ENCODE measurements at regions not wholly inside any gene's neighbourhood (a gene's known extent, or its start where the extent isn't known, plus 50 kb on each side); places are given as distances from the start of the nearest gene placed in this dataset.

DNA sequence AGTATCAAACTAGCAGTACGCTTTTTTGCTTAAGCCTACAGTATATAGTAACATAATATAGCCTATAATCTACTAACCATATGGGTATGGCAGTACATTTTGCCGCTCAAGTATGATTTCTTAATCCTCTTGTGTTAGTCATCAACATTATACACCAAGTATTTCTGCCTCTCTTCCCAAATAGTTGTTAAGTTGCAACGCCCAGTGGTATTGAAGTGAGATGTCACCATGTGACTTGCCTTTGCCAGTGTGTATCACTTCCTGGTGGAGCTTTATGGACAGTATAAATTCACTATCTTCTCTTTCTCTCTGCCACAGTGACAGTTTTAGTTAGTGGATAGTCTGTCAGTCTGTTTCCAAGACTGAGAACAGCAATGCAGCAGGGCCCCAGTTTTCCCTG is 535.5 kb downstream of the PDHA2 start:
- TF ChIP-seq POLR2A (IDR thresholded peaks at IDR 0.05; ENCODE audit: borderline replicate concordance, extremely low read depth, insufficient read depth, insufficient read length) (no peak), ZNF274 (IDR thresholded peaks at IDR 0.05; ENCODE audit: low read depth, low read length) (no peak)
- TF ChIP-seq, protein P1, sequence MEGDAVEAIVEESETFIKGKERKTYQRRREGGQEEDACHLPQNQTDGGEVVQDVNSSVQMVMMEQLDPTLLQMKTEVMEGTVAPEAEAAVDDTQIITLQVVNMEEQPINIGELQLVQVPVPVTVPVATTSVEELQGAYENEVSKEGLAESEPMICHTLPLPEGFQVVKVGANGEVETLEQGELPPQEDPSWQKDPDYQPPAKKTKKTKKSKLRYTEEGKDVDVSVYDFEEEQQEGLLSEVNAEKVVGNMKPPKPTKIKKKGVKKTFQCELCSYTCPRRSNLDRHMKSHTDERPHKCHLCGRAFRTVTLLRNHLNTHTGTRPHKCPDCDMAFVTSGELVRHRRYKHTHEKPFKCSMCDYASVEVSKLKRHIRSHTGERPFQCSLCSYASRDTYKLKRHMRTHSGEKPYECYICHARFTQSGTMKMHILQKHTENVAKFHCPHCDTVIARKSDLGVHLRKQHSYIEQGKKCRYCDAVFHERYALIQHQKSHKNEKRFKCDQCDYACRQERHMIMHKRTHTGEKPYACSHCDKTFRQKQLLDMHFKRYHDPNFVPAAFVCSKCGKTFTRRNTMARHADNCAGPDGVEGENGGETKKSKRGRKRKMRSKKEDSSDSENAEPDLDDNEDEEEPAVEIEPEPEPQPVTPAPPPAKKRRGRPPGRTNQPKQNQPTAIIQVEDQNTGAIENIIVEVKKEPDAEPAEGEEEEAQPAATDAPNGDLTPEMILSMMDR (IDR thresholded peaks at IDR 0.05 in 2 of 3, conservative IDR thresholded peaks at IDR 0.05 in 1 of 3; ENCODE audit: borderline replicate concordance in 1 of 3, insufficient read depth in 1 of 3, low read depth in 2 of 3, low read length in 2 of 3): no peak
